ENCODE measurements at regions not wholly inside any gene's neighbourhood (a gene's known extent, or its start where the extent isn't known, plus 50 kb on each side); places are given as distances from the start of the nearest gene placed in this dataset.

DNA sequence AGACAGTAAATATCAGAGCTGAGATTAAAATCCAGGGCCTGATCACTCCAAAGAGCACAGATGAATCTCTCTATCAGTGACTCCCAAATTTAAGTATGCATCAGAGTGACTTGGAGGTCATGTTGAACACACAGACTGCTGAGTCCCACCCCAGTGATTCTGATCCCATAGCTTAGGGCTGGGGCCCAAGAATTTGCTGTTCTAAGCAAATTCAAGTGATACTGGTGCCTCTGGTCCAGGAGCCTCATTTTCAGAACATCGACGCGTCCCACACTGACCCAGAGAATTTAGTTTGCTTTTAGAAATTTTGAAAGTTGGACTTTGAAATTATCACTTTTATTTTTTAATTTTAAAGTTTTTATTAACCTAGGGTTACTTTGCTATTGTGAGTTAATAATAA, 72.7 kb upstream of the NETO1 start:
- DNase-seq, result no peak

DNA sequence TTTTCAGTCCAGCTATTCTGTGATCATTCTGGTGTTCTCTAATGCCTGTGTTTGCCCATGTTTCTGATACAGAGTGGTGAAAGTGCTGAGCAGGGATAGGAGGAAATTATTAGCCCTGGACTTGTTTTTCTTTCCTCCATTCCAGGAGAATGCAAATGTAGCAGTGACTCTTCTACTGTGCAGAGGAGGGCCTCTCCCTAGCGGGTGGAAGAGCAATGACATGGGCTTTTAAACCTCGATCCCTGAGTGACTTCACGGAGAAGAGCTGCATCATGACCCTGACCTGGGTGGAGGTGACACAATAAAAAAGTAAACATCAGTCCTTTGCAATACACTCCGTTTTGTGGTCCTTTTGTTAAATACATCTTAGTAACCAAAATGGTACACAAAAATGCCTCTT, 68.0 kb upstream of the NETO1 start:
- DNase-seq, result no peak

DNA sequence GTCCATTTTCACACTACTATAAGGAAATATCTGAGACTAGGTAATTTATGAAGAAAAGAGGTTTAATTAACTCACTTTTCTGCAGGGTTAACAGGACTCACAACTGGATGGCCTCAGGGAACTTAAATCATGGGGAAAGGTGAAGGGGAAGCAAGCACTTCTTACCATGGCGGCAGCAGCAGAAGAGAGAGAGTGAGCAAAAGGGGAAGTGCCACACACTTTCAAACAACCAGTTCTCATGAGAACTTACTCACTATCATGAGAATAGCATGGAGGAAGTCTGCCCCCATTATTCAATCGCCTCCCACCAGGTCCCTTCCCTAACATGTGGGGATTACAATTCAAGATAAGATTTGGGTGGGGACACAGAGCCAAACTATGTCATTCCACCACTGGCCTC, 55.1 kb upstream of the NETO1 start:
- DNase-seq, result no peak

All from NCI-H146 (cell line).